HFFc6 (cell line): ENCODE measurements at regions not wholly inside any gene's neighbourhood (a gene's known extent, or its start where the extent isn't known, plus 50 kb on each side); places are given as distances from the start of the nearest gene placed in this dataset.
A peak's percentile ranks its signal among the peaks of the same experiment; 100 is the strongest.
"Not testable (repeated sequence)": the region's sequence is repeated elsewhere in the genome, so short reads cannot be mapped to it uniquely, and the experiment has no call there.

Experiments used
- DNase-seq: peaks from one replicate; pipeline ENCODE4 v3.0.0-alpha.2; 2018
- H3K27ac Mint-ChIP-seq: 2 replicates; pipeline ENCODE4 v1.8.0; 2020; ENCODE audit warnings: mild to moderate bottlenecking, mixed read lengths
- H3K27me3 Mint-ChIP-seq: 2 replicates; pipeline ENCODE4 v1.8.0; 2021; ENCODE audit warnings: mild to moderate bottlenecking, moderate library complexity, mixed read lengths; ENCODE audit not compliant: insufficient read depth
- H3K36me3 Mint-ChIP-seq: 2 replicates; pipeline ENCODE4 v1.8.0; 2021; ENCODE audit warnings: low read depth, mixed read lengths
- H3K4me1 Mint-ChIP-seq: 2 replicates; pipeline ENCODE4 v1.8.0; 2020; ENCODE audit warnings: low read depth, mixed read lengths
- H3K4me3 Mint-ChIP-seq: 2 replicates; pipeline ENCODE4 v1.8.0; 2020; ENCODE audit warnings: mild to moderate bottlenecking, moderate library complexity, mixed read lengths
- H3K9me3 Mint-ChIP-seq: 2 replicates; pipeline ENCODE4 v1.8.0; 2020; ENCODE audit warnings: mild to moderate bottlenecking, mixed read lengths
- TF ChIP-seq, protein P1 (sequence below): fragments of 200-600 bp; sonication (generic); IDR thresholded peaks from 2 replicates; pipeline ENCODE4 v1.5.0; 2021; ENCODE audit warnings: antibody characterized with exemption, mild to moderate bottlenecking

GRCh38 chr10:109809954-109810353, 113.4 kb downstream of the XPNPEP1 start:
- H3K4me1 Mint-ChIP-seq, DNase-seq, H3K27ac Mint-ChIP-seq, H3K27me3 Mint-ChIP-seq, H3K4me3 Mint-ChIP-seq: not testable (repeated sequence)
- Mint-ChIP-seq H3K9me3 (peaks cover 18% of the 10 kb centered on the region), H3K36me3 (peaks cover 14% of the 10 kb centered on the region)

GRCh38 chr10:109801191-109801590, 122.1 kb downstream of the XPNPEP1 start:
- H3K9me3 Mint-ChIP-seq, H3K36me3 Mint-ChIP-seq, DNase-seq, H3K27ac Mint-ChIP-seq, H3K27me3 Mint-ChIP-seq, H3K4me1 Mint-ChIP-seq, H3K4me3 Mint-ChIP-seq: not testable (repeated sequence)

GRCh38 chr10:109790647-109791046, 132.7 kb downstream of the XPNPEP1 start:
- H3K9me3 Mint-ChIP-seq: peaks cover 11% of the 10 kb centered on the region

GRCh38 chr10:109784236-109784635, 139.1 kb downstream of the XPNPEP1 start:
- TF ChIP-seq, protein P1, sequence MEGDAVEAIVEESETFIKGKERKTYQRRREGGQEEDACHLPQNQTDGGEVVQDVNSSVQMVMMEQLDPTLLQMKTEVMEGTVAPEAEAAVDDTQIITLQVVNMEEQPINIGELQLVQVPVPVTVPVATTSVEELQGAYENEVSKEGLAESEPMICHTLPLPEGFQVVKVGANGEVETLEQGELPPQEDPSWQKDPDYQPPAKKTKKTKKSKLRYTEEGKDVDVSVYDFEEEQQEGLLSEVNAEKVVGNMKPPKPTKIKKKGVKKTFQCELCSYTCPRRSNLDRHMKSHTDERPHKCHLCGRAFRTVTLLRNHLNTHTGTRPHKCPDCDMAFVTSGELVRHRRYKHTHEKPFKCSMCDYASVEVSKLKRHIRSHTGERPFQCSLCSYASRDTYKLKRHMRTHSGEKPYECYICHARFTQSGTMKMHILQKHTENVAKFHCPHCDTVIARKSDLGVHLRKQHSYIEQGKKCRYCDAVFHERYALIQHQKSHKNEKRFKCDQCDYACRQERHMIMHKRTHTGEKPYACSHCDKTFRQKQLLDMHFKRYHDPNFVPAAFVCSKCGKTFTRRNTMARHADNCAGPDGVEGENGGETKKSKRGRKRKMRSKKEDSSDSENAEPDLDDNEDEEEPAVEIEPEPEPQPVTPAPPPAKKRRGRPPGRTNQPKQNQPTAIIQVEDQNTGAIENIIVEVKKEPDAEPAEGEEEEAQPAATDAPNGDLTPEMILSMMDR: no peak
- H3K27ac Mint-ChIP-seq: no peak overlapping the region
- H3K4me3 Mint-ChIP-seq: peak overlapping the region; percentile 20; the same call in 1 of the 2 replicates
- no peaks in the 10 kb centered on the region for H3K36me3 Mint-ChIP-seq
- peak; percentile 46 for DNase-seq
- no peaks in the 10 kb centered on the region for H3K9me3 Mint-ChIP-seq
- H3K4me1 Mint-ChIP-seq: peaks cover 22% of the 10 kb centered on the region; the same call in 1 of the 2 replicates
- H3K27me3 Mint-ChIP-seq: no peaks in the 10 kb centered on the region

More at GRCh38 chr10:109790647-109791046, 132.7 kb downstream of the XPNPEP1 start:
- TF ChIP-seq, protein P1: no peak
- Mint-ChIP-seq H3K27me3 (no peaks in the 10 kb centered on the region), H3K4me1 (no peaks in the 10 kb centered on the region), H3K36me3 (no peaks in the 10 kb centered on the region), H3K27ac (no peak overlapping the region), H3K4me3 (no peak overlapping the region)
- no peak for DNase-seq

GRCh38 chr10:109783286-109783685, 140.0 kb downstream of the XPNPEP1 start:
- no peak for DNase-seq
- Mint-ChIP-seq H3K4me3 (no peak overlapping the region), H3K27me3 (no peaks in the 10 kb centered on the region; the same call in 1 of the 2 replicates)

GRCh38 chr10:109780997-109781396, 142.3 kb downstream of the XPNPEP1 start:
- Mint-ChIP-seq H3K4me1 (peaks cover 22% of the 10 kb centered on the region; the same call in 1 of the 2 replicates), H3K27ac (no peak overlapping the region), H3K9me3 (no peaks in the 10 kb centered on the region), H3K36me3 (no peaks in the 10 kb centered on the region), H3K4me3 (no peak overlapping the region), H3K27me3 (no peaks in the 10 kb centered on the region; the same call in 1 of the 2 replicates)
- TF ChIP-seq, protein P1: no peak
- DNase-seq: no peak

More at GRCh38 chr10:109783286-109783685, 140.0 kb downstream of the XPNPEP1 start:
- Mint-ChIP-seq H3K4me1 (peaks cover 22% of the 10 kb centered on the region; the same call in 1 of the 2 replicates), H3K9me3 (no peaks in the 10 kb centered on the region), H3K36me3 (no peaks in the 10 kb centered on the region), H3K27ac (no peak overlapping the region)
- TF ChIP-seq, protein P1: no peak

DNA sequence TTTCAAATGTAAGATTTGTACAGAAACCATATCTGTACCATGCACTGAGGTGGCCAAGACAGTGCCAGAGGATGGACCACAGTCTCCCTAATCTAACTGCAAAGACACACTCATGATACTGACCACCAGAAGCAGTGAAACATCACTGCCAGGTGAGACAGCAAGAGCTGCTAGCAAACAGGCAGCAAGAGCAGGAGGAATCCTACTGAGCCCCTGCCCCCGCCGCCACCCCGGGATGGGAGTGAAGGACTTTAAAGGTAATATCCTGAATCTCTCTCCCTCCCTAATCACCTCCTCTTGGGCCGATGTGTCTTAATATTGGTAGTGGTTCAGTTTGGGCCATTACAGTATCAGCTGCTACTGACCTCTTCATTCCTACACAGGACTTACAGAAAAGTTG, 144.3 kb downstream of the XPNPEP1 start:
- Mint-ChIP-seq H3K36me3 (no peaks in the 10 kb centered on the region), H3K4me1 (peaks cover 18% of the 10 kb centered on the region; the same call in 1 of the 2 replicates), H3K9me3 (no peaks in the 10 kb centered on the region), H3K27ac (no peak overlapping the region), H3K27me3 (no peaks in the 10 kb centered on the region; the same call in 1 of the 2 replicates), H3K4me3 (no peak overlapping the region)
- TF ChIP-seq, protein P1: no peak
- DNase-seq: no peak
